HUES6 (cell line): ENCODE measurements at regions not wholly inside any gene's neighbourhood (a gene's known extent, or its start where the extent isn't known, plus 50 kb on each side); places are given as distances from the start of the nearest gene placed in this dataset.

Experiments used
- H3K27ac ChIP-seq: 2 replicates; pipeline ENCODE4 v1.7.0; 2013; ENCODE audit warnings: low read depth, mild to moderate bottlenecking, low read length, inconsistent platforms
- H3K27me3 ChIP-seq: 2 replicates; pipeline ENCODE4 v1.6.1; 2013; ENCODE audit warnings: low read length; ENCODE audit not compliant: control insufficient read depth, insufficient read depth
- H3K36me3 ChIP-seq: 2 replicates; pipeline ENCODE4 v1.6.1; 2013; ENCODE audit warnings: low read length; ENCODE audit not compliant: control insufficient read depth, insufficient read depth
- H3K4me1 ChIP-seq: 2 replicates; pipeline ENCODE4 v1.6.1; 2013; ENCODE audit warnings: low read length; ENCODE audit not compliant: control insufficient read depth, insufficient read depth
- H3K4me3 ChIP-seq: 2 replicates; pipeline ENCODE4 v1.5.1; 2013; ENCODE audit warnings: low read depth, low read length
- H3K9ac ChIP-seq: one replicate; pipeline ENCODE4 v1.6.1; 2013; ENCODE audit warnings: mild to moderate bottlenecking, low read length
- H3K9me3 ChIP-seq: 2 replicates; pipeline ENCODE4 v1.6.1; 2013; ENCODE audit warnings: low read depth, low read length; ENCODE audit not compliant: control insufficient read depth, insufficient read depth

- Histone ChIP-seq H3K36me3 (no peaks in the 10 kb centered on the region), H3K9me3 (peaks cover 32% of the 10 kb centered on the region), H3K9ac (no peak overlapping the region)
Observed at GRCh38 chr5:145378226-145378625, 456.9 kb downstream of the PRELID2 start.

GRCh38 chr5:145375521-145375920 is 459.6 kb downstream of the PRELID2 start:
- H3K4me3 ChIP-seq: no peak overlapping the region
- H3K9me3 ChIP-seq: peaks cover 32% of the 10 kb centered on the region
- H3K36me3 ChIP-seq: no peaks in the 10 kb centered on the region
- no peak overlapping the region for H3K27ac ChIP-seq
- no peaks in the 10 kb centered on the region for H3K4me1 ChIP-seq
- no peaks in the 10 kb centered on the region for H3K27me3 ChIP-seq
- no peak overlapping the region for H3K9ac ChIP-seq

More at GRCh38 chr5:145378226-145378625, 456.9 kb downstream of the PRELID2 start:
- H3K4me1 ChIP-seq: no peaks in the 10 kb centered on the region
- H3K27ac ChIP-seq: no peak overlapping the region
- no peak overlapping the region for H3K4me3 ChIP-seq
- no peaks in the 10 kb centered on the region for H3K27me3 ChIP-seq

- Histone ChIP-seq H3K9me3 (no peaks in the 10 kb centered on the region), H3K9ac (no peak overlapping the region), H3K4me1 (no peaks in the 10 kb centered on the region), H3K27ac (no peak overlapping the region), H3K4me3 (no peak overlapping the region), H3K36me3 (no peaks in the 10 kb centered on the region), H3K27me3 (no peaks in the 10 kb centered on the region)
Observed at GRCh38 chr5:145365464-145365863, 469.7 kb downstream of the PRELID2 start.

- Histone ChIP-seq H3K4me3 (no peak overlapping the region), H3K9ac (no peak overlapping the region), H3K36me3 (no peaks in the 10 kb centered on the region), H3K4me1 (no peaks in the 10 kb centered on the region), H3K27me3 (no peaks in the 10 kb centered on the region), H3K9me3 (no peaks in the 10 kb centered on the region), H3K27ac (no peak overlapping the region)
Observed at GRCh38 chr5:145362266-145362665, 472.9 kb downstream of the PRELID2 start.

GRCh38 chr5:145360936-145361335 is 474.2 kb downstream of the PRELID2 start:
- H3K27ac ChIP-seq: no peak overlapping the region
- no peaks in the 10 kb centered on the region for H3K4me1 ChIP-seq
- H3K4me3 ChIP-seq: no peak overlapping the region
- H3K9ac ChIP-seq: no peak overlapping the region
- no peaks in the 10 kb centered on the region for H3K9me3 ChIP-seq
- H3K27me3 ChIP-seq: no peaks in the 10 kb centered on the region
- H3K36me3 ChIP-seq: no peaks in the 10 kb centered on the region

GRCh38 chr5:145350513-145350912 is 484.6 kb downstream of the PRELID2 start:
- Histone ChIP-seq H3K36me3 (no peaks in the 10 kb centered on the region), H3K9me3 (no peaks in the 10 kb centered on the region), H3K4me3 (no peak overlapping the region), H3K9ac (no peak overlapping the region), H3K27ac (no peak overlapping the region), H3K4me1 (no peaks in the 10 kb centered on the region), H3K27me3 (no peaks in the 10 kb centered on the region)

GRCh38 chr5:145347026-145347616 is 488.0 kb downstream of the PRELID2 start:
- Histone ChIP-seq H3K27me3 (no peaks in the 10 kb centered on the region), H3K27ac (no peak overlapping the region), H3K36me3 (no peaks in the 10 kb centered on the region), H3K4me1 (no peaks in the 10 kb centered on the region), H3K4me3 (no peak overlapping the region), H3K9me3 (no peaks in the 10 kb centered on the region), H3K9ac (no peak overlapping the region)

- no peaks in the 10 kb centered on the region for H3K4me1 ChIP-seq
- H3K9me3 ChIP-seq: peaks cover 3% of the 10 kb centered on the region; the same call in 1 of the 2 replicates
- no peak overlapping the region for H3K9ac ChIP-seq
- H3K27ac ChIP-seq: no peak overlapping the region
- H3K4me3 ChIP-seq: no peak overlapping the region
- no peaks in the 10 kb centered on the region for H3K27me3 ChIP-seq
- no peaks in the 10 kb centered on the region for H3K36me3 ChIP-seq
Observed at GRCh38 chr5:145345511-145346287, 489.4 kb downstream of the PRELID2 start.

- Histone ChIP-seq H3K9me3 (peaks cover 3% of the 10 kb centered on the region; the same call in 1 of the 2 replicates), H3K4me1 (no peaks in the 10 kb centered on the region), H3K4me3 (no peak overlapping the region), H3K27me3 (no peaks in the 10 kb centered on the region), H3K36me3 (no peaks in the 10 kb centered on the region), H3K9ac (no peak overlapping the region), H3K27ac (no peak overlapping the region)
Observed at GRCh38 chr5:145341842-145342241, 493.3 kb downstream of the PRELID2 start.

- no peak overlapping the region for H3K9ac ChIP-seq
- no peaks in the 10 kb centered on the region for H3K4me1 ChIP-seq
- H3K9me3 ChIP-seq: peaks cover 3% of the 10 kb centered on the region; the same call in 1 of the 2 replicates
- H3K36me3 ChIP-seq: no peaks in the 10 kb centered on the region
- no peak overlapping the region for H3K27ac ChIP-seq
- H3K4me3 ChIP-seq: no peak overlapping the region
- H3K27me3 ChIP-seq: no peaks in the 10 kb centered on the region
Observed at GRCh38 chr5:145340099-145340498, 495.0 kb downstream of the PRELID2 start.

GRCh38 chr5:145324767-145325479 is 510.2 kb downstream of the PRELID2 start:
- no peak overlapping the region for H3K9ac ChIP-seq
- H3K27me3 ChIP-seq: no peaks in the 10 kb centered on the region
- H3K36me3 ChIP-seq: no peaks in the 10 kb centered on the region
- no peaks in the 10 kb centered on the region for H3K9me3 ChIP-seq
- H3K27ac ChIP-seq: no peak overlapping the region
- no peak overlapping the region for H3K4me3 ChIP-seq
- no peaks in the 10 kb centered on the region for H3K4me1 ChIP-seq
